Right lung (tissue), 2 donors: ENCODE measurements at regions not wholly inside any gene's neighbourhood (a gene's known extent, or its start where the extent isn't known, plus 50 kb on each side); places are given as distances from the start of the nearest gene placed in this dataset.

ENCODE experiments used
- DNase-seq, 2 donors: peaks; one replicate each; pipeline ENCODE4 v3.0.0-alpha.2; 2013

GRCh38 chr2:183284606-183285005 lies 160.4 kb downstream of the NUP35 start:
- no peak for DNase-seq

- no peak for DNase-seq
Observed at GRCh38 chr2:183291436-183291835, 167.2 kb downstream of the NUP35 start.

GRCh38 chr2:183292028-183292427 lies 167.8 kb downstream of the NUP35 start:
- no peak for DNase-seq

GRCh38 chr2:183339311-183339710 lies 215.1 kb downstream of the NUP35 start:
- DNase-seq: no peak

- DNase-seq: no peak
Observed at GRCh38 chr2:183341057-183341456, 216.8 kb downstream of the NUP35 start.

GRCh38 chr2:183347969-183348368 lies 223.7 kb downstream of the NUP35 start:
- DNase-seq: no peak

- DNase-seq: no peak
Observed at GRCh38 chr2:183348492-183348891, 224.2 kb downstream of the NUP35 start.

- no peak for DNase-seq
Observed at GRCh38 chr2:183349091-183349490, 224.8 kb downstream of the NUP35 start.

- DNase-seq: no peak
Observed at GRCh38 chr2:183359867-183360266, 235.6 kb downstream of the NUP35 start.

- no peak for DNase-seq
Observed at GRCh38 chr2:183371545-183371944, 247.3 kb downstream of the NUP35 start.

GRCh38 chr2:183375821-183376220 lies 251.6 kb downstream of the NUP35 start:
- DNase-seq: no peak

GRCh38 chr2:183383854-183384253 lies 259.6 kb downstream of the NUP35 start:
- DNase-seq: no peak

GRCh38 chr2:183389546-183390080 lies 265.4 kb downstream of the NUP35 start:
- no peak for DNase-seq

- no peak for DNase-seq
Observed at GRCh38 chr2:183390109-183390508, 265.9 kb downstream of the NUP35 start.

GRCh38 chr2:183404392-183404791 lies 280.1 kb downstream of the NUP35 start:
- DNase-seq: no peak

GRCh38 chr2:183408562-183408961 lies 284.3 kb downstream of the NUP35 start:
- DNase-seq: no peak

- no peak for DNase-seq
Observed at GRCh38 chr2:183409662-183410061, 285.4 kb downstream of the NUP35 start.

- DNase-seq: no peak
Observed at GRCh38 chr2:183416753-183417152, 292.5 kb downstream of the NUP35 start.

- DNase-seq: no peak
Observed at GRCh38 chr2:183426825-183427224, 302.6 kb downstream of the NUP35 start.

- DNase-seq: no peak
Observed at GRCh38 chr2:183427558-183427957, 303.3 kb downstream of the NUP35 start.

- DNase-seq: no peak
Observed at GRCh38 chr2:183428881-183429280, 304.6 kb downstream of the NUP35 start.

GRCh38 chr2:183438541-183438940 lies 314.3 kb downstream of the NUP35 start:
- DNase-seq: no peak

GRCh38 chr2:183455056-183455455 lies 330.8 kb downstream of the NUP35 start:
- DNase-seq: no peak

- no peak for DNase-seq
Observed at GRCh38 chr2:183456177-183456576, 331.9 kb downstream of the NUP35 start.

- no peak for DNase-seq
Observed at GRCh38 chr2:183458460-183458859, 334.2 kb downstream of the NUP35 start.
